ENCODE measurements at regions not wholly inside any gene's neighbourhood (a gene's known extent, or its start where the extent isn't known, plus 50 kb on each side); places are given as distances from the start of the nearest gene placed in this dataset.
"Not testable (repeated sequence)": the region's sequence is repeated elsewhere in the genome, so short reads cannot be mapped to it uniquely, and the experiment has no call there.

GRCh38 chr7:68176974-68177373 lies 1180.3 kb downstream of the TYW1 start:
- DNase-seq (ENCODE audit: low spot score), result peak; percentile 34

- no peak for DNase-seq (ENCODE audit: low spot score)
Observed at GRCh38 chr7:68180761-68181160, 1184.1 kb downstream of the TYW1 start.

- no peak for DNase-seq (ENCODE audit: low spot score)
Observed at GRCh38 chr7:68183176-68183575, 1186.5 kb downstream of the TYW1 start.

- no peak for DNase-seq (ENCODE audit: low spot score)
Observed at GRCh38 chr7:68185631-68186456, 1189.2 kb downstream of the TYW1 start.

- no peak for DNase-seq (ENCODE audit: low spot score)
Observed at GRCh38 chr7:68187532-68187931, 1190.9 kb downstream of the TYW1 start.

- no peak for DNase-seq (ENCODE audit: low spot score)
Observed at GRCh38 chr7:68192941-68193340, 1196.3 kb downstream of the TYW1 start.

- DNase-seq (ENCODE audit: low spot score), result not testable (repeated sequence)
Observed at GRCh38 chr7:68195642-68196041, 1199.0 kb downstream of the TYW1 start.

GRCh38 chr7:68200051-68200670 lies 1203.5 kb downstream of the TYW1 start:
- DNase-seq (ENCODE audit: low spot score), result no peak

GRCh38 chr7:68203251-68203650 lies 1206.6 kb downstream of the TYW1 start:
- no peak for DNase-seq (ENCODE audit: low spot score)

- DNase-seq (ENCODE audit: low spot score), result no peak
Observed at GRCh38 chr7:68205826-68206225, 1209.2 kb downstream of the TYW1 start.

- DNase-seq (ENCODE audit: low spot score), result no peak
Observed at GRCh38 chr7:68206946-68207485, 1210.4 kb downstream of the TYW1 start.

GRCh38 chr7:68207676-68208075 lies 1211.0 kb downstream of the TYW1 start:
- no peak for DNase-seq (ENCODE audit: low spot score)

- DNase-seq (ENCODE audit: low spot score), result no peak
Observed at GRCh38 chr7:68209486-68209885, 1212.9 kb downstream of the TYW1 start.

- DNase-seq (ENCODE audit: low spot score), result no peak
Observed at GRCh38 chr7:68213838-68214237, 1217.2 kb downstream of the TYW1 start.

GRCh38 chr7:68216051-68216450 lies 1219.4 kb downstream of the TYW1 start:
- no peak for DNase-seq (ENCODE audit: low spot score)

- no peak for DNase-seq (ENCODE audit: low spot score)
Observed at GRCh38 chr7:68217426-68217825, 1220.8 kb downstream of the TYW1 start.

- DNase-seq (ENCODE audit: low spot score), result no peak
Observed at GRCh38 chr7:68218461-68218860, 1221.8 kb downstream of the TYW1 start.

GRCh38 chr7:68222311-68222710 lies 1225.7 kb downstream of the TYW1 start:
- DNase-seq (ENCODE audit: low spot score), result no peak

- DNase-seq (ENCODE audit: low spot score), result no peak
Observed at GRCh38 chr7:68224041-68224741, 1227.6 kb downstream of the TYW1 start.

- DNase-seq (ENCODE audit: low spot score), result not testable (repeated sequence)
Observed at GRCh38 chr7:68231011-68231410, 1234.4 kb downstream of the TYW1 start.

GRCh38 chr7:68235937-68236336 lies 1239.3 kb downstream of the TYW1 start:
- no peak for DNase-seq (ENCODE audit: low spot score)

- DNase-seq (ENCODE audit: low spot score), result no peak
Observed at GRCh38 chr7:68238204-68238805, 1241.7 kb downstream of the TYW1 start.
